Lower leg skin (tissue), 3 donors: ENCODE measurements at regions not wholly inside any gene's neighbourhood (a gene's known extent, or its start where the extent isn't known, plus 50 kb on each side); places are given as distances from the start of the nearest gene placed in this dataset.

Source experiments
- POLR2A ChIP-seq, 2 donors: fragments of 450-650 bp; IDR thresholded peaks; one replicate each; pipeline ENCODE4 v1.6.1; 2016 to 2017; ENCODE audit warnings: antibody characterized with exemption in 2 of 2, mild to moderate bottlenecking in 1 of 2, moderate library complexity in 1 of 2
- TF ChIP-seq, protein P1 (sequence below), 3 donors: fragments of 450-650 bp; IDR thresholded peaks; one replicate each; pipeline ENCODE4 v1.5.1; 2016; ENCODE audit warnings: antibody characterized with exemption in 3 of 3, mild to moderate bottlenecking in 3 of 3, moderate library complexity in 2 of 3

DNA sequence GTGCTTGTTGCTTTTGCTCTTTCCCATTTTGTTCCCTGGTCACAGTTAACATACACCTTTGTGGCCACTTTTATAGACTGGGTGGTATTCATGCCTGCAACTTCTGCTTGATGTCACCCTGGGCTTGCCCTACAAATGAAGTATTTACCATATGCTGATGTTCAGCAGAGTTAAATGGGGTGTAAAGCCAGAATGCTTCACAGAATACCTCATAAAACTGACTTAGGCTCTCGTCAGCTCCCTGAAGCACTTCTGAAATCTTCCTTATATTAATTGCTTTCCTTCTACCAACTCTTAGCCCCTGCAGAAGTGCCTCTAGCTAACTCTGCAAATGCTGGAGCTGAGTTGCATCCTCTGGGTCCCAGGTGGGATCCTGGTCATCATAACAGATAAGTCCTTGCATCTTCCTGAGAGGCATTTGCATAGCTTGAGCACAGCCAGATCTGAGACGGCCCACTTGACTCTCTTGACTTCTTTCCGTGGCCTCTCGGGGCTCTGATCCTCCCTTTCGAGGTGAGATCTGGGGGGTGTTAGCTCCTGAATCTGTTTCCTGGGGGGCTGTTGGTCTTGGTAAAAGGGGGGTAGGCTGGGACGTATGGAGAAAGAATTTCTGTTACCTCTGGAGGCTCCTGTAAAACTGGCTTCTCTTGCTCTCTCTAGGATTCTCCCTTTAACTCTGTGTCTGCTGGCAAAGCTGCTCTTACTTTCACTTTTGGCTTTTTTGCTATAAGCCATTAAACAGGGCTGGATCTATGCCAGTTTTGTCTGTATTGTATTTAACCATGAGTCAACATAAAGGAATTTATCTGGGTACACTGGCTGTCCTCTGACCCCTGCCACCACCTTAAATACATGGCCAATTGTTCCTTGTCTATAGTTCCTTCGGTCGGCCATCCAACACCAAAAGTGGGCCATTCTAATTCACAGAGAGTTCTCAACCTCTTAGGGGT is 223.0 kb upstream of the SYNCRIP start:
- TF ChIP-seq, protein P1, sequence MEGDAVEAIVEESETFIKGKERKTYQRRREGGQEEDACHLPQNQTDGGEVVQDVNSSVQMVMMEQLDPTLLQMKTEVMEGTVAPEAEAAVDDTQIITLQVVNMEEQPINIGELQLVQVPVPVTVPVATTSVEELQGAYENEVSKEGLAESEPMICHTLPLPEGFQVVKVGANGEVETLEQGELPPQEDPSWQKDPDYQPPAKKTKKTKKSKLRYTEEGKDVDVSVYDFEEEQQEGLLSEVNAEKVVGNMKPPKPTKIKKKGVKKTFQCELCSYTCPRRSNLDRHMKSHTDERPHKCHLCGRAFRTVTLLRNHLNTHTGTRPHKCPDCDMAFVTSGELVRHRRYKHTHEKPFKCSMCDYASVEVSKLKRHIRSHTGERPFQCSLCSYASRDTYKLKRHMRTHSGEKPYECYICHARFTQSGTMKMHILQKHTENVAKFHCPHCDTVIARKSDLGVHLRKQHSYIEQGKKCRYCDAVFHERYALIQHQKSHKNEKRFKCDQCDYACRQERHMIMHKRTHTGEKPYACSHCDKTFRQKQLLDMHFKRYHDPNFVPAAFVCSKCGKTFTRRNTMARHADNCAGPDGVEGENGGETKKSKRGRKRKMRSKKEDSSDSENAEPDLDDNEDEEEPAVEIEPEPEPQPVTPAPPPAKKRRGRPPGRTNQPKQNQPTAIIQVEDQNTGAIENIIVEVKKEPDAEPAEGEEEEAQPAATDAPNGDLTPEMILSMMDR (IDR thresholded peaks at IDR 0.05) = no peak
- TF ChIP-seq POLR2A (IDR thresholded peaks at IDR 0.05) = no peak
